Fibroblast of skin of scalp (primary cell): ENCODE measurements at regions not wholly inside any gene's neighbourhood (a gene's known extent, or its start where the extent isn't known, plus 50 kb on each side); places are given as distances from the start of the nearest gene placed in this dataset.
A peak's percentile ranks its signal among the peaks of the same experiment; 100 is the strongest.

Experiments used
- DNase-seq: peaks from one replicate; pipeline ENCODE4 v3.0.0-alpha.2; 2013

DNA sequence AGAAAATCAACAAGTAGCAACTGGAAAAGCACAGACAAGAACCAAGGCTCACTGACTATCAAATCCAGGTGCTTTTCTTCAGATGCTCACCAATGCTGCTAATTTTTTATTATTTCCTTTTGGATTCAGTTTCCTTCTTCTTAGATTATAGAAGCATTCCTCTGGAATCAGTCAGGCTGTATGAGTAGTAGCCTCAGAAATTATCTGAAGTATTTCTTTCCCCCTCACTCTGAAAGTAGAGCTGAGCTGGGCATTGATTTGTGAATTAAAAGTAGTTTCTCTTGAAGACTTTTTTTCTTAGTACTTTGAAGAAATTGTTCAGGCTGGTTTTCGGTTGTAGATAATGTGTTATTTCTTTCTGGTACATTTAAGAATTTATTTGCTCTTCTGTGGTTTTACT is 273.7 kb downstream of the NOL4 start:
- peak; percentile 54 for DNase-seq

DNA sequence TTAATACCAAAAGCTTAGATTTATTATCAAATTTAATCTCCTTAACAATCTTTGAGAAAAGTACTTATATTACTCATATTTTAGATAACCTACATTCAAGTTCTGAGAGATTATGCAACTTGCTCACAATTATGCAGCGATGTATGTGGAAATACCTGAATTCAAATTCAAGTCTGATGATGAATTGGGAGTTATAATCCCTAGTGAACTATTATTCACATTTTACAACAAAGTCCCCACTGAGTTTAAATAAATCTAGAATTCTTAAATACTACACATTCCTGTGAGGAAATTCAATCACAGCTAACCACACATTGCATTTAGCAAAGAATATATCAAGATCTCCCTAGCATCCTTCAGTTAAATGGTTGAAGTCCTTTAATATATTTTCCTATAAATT is 278.4 kb downstream of the NOL4 start:
- peak; percentile 48 for DNase-seq

DNA sequence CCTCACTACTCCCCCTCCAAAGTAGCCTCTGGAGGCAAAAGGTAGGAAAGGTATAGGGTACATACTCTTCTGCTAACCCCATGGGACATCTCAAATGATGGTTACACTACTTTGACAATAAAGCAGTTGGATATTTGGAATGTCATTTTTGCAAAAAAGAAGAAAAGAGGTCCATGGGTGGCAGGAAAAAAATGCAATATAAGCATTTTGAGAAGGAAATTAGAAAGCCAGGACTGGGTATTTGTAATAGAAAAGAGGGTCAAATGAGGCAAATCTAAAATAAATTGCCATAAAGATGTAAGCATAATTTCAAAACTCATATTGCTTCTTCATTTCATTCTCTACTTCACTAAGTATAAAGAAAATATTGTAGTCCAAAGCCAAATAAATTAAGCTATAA is 280.2 kb downstream of the NOL4 start:
- DNase-seq = no peak

DNA sequence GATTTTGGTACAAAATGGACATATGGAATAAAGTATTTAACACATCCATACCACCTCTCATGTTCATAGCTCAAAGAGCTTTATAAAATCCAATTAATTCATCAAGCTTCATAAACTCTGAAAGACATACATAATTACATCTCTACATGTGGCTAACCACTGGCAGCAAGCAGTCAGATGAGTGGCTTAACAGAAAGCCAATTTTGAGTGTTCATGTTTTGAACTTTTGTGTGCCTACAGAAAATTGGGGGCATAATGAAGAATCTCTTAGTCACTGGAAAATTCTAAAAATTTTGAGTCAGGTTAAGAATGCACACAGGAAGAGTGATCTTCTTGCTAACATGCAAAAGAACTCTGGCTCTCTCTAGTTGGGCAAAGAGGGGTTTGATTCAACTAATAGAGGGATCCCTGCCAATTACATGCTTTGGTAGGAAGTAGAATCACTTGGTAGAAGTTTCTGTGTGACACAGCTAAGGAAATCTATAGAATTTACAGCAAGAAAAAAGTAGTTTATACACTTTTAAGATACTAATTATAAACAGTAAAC is 287.4 kb downstream of the NOL4 start:
- DNase-seq = no peak

DNA sequence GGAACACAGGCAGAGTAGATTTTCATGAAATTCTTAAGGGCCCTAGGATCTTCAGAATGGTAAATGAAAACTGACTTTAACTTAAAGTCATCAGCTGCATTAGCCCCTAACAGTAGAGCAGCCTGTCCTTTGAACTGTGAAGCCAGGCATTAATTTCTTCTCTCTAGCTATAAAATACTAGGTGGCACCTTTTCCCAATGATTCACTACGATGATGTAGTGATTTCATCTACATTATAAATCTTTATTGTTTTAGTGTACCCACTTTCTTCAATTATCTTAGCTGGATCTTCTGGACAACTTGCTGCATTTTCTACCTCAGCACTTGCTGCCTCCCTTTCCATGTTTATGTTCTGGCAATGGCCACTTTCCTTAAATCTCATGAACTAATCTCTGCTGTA is 290.5 kb downstream of the NOL4 start:
- no peak for DNase-seq

DNA sequence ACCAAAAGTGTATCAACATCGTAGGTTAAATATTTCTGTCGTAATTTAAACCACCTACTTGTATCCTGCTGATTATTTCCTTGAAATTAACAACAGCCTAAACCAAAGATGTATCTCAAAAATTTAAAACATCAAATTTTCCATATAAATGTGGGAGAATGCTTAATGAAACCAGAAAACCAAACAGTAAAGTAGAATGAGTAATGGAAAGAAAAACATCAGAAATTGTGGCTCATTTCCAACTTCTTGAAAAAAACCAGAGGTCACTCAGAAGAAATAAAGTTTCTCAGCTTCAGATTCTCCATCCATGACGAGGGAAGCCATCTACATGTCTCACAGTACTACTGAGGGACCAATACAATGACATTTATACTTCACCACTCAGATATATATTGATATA is 296.5 kb downstream of the NOL4 start:
- DNase-seq = peak; percentile 89

DNA sequence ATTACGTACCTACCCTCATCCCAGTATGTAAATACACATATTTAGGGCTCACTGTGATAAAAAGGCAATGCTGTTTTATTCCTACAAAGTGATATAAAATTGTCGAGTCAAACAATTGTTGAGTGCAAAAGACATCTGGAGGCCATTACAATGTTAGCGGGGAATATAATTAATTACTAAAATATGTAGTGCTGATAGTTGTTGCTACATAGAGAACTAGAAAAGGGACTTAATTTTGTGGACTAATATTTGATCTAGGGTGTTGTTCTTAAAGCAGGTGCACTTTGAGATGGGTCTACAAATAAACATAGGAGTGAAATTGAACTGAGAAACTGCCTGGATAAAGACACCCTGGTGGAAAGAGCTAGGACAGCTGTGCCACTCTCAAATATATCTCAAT is 300.1 kb downstream of the NOL4 start:
- no peak for DNase-seq

DNA sequence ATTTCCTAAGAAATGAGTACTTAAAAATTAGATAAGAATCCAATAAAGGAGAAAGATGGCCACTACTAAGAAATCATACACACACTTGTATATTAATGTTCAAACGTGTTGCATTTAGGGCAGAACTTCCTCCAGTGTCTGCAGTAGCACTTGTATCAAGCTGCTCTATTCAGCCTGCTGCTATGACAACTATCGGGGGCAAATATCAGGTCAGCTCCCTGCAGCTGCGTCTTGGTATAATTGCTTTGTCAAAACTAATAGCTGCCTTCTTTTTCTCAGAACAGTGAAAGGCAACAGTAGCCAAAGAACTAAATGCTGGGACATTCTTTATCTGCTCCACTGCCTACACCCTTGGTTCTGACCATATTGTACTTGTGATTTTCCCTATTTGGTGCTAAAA is 300.7 kb downstream of the NOL4 start:
- no peak for DNase-seq

DNA sequence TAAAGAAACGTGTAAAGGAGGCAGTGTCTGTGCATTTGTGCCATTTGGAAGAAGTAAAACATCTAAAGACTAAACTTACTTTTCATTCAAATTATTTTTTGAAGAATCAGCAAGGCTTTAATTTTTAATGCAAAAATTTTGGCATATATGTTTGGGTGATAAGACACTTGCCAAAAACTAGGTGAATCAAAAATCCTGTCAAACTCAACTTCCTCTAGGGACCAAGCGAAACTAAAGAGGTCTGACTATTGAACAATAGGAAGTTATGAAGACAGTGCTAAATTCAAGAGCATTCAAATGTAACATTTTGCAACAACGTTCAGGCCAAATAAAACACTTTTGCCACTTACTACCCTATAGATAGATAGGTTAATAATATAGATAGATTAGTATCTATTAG is 306.1 kb downstream of the NOL4 start:
- no peak for DNase-seq

DNA sequence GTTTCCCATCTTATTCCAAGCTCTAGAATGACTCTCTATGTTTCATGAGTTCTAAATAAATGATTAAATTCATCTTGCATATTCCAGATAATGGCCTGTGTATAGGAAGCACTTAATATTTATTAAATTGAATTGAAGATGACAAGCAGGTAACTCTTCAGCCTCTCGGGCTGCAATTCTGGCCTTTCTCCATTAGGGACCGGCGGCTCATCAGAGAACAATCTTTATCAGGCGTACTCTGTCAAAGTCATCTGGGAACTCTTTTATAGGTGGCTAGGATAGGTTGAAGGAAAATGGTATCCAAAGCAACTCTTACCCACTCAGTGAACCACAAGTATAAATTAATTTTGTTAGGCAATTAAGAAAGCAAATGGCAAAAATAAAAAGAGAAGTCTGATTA is 308.5 kb downstream of the NOL4 start:
- DNase-seq = no peak

DNA sequence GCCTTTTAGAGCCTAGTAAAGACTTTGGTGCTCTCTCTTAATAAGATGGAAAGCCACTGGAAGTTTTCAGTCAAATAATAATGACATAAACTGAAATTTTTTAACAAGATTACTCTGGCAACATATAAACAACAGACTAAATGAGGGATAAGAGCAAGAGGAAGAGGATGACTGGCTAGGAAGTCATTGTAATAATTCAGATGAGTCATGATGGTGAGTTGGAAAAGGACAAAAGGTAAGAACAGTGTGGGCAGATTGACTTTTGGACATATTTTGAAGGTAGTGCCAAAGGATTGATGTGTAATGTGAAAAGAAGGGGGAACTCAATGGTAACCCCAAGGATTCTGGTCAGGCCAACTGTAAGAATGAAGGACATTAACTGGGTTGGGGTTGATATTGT is 310.3 kb downstream of the NOL4 start:
- no peak for DNase-seq

DNA sequence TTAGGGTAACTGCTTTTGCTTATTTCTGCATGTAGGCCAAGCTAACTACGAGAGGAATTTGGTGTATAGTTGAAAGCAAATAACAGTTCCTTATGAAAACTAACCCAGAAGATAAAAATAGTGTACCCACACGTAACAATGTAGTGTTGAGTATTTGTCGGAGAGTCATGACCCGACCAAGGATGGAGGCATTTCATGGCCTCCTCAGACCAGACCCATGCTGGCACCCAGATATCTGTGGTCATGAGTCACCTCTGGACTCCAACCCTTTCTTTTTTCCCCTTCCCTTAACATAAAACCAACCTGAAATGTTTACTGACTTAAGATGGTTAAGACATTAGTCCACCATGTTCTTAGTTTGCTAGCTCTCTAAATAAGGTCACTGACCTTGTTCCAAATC is 318.7 kb downstream of the NOL4 start:
- no peak for DNase-seq

DNA sequence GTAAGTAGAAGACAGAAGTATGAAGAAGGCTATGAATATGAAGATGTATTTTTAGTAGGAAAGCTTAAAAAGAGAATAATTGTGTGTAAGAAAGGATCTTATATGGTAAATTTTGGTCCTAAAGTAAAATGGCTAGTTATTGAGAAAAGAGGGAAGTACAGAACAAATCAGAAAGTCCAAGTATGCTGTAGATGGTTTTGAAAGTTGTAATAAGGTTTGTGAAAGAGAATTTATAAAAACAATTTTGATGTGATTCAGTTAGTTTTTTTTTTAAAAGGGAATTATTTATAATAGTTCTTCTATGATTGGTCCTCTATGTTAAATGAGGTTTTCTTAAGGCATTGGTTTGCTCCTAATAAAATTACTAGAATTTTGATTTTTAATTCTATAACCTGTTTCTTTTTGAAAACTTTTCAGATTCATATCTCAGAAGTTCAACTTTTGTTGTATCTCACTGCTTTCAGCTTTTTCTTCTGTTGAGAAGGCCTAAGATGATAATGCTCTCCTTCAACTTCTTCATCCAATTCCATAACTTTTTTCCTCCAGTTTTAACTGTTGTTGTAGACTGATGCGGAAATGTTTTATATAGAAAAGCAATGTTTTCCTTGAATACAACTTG is 322.7 kb downstream of the NOL4 start:
- no peak for DNase-seq

DNA sequence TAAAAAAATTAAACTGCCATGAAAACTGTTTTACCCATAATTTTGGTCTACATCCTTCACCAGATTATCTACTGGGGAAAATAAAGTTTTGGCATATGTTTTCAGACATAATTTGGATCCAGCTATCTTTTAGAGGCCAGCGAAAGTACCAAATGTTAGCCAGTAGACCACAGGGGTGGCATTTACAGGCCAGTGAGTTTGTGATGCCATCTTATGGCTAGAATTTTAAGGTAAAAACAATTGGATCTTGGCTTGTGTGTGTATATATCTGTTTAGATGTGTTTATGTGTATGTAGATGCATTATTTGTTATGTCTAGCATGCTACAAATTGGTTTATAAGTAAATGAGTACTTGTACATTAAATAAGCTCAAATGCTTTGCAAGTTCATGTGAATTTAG is 322.6 kb downstream of the ASXL3 start:
- no peak for DNase-seq

DNA sequence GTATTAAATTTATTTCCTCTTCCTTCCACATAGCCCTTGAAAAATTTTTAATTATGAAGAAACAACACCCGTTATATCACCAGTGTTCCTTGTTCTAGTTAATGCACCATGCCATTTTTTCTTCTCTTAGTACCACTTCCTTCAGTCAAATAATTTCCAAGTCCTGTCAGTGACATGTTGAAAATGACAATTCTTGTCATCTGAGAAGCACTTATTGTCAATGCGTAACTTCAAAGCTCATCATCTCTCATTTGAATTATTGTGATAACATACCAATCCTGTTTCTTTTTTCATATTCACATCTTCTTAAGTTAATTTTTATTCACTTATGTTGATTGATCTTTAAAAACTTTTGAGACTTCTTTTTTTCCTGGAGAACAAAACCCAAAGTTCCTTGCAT is 320.4 kb downstream of the ASXL3 start:
- no peak for DNase-seq

DNA sequence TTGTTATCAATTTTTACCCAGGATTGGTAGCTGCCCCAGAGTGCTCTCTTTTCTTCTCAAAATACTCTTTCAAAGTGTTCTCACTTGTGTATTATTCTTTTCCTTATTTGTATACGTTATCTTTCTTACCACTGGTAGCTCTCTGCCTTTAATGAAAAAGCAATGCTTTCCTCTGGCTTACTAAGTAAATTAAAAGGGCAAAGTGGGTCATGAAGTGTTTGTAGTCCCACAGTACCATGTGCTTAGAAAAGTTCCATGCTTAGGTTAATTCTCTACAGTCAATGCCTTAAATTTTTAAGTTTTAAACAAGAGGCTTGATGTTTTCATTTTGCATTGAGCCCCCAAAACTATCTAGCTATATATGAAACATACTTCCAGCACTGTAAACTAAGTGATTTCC is 300.2 kb downstream of the ASXL3 start:
- no peak for DNase-seq

DNA sequence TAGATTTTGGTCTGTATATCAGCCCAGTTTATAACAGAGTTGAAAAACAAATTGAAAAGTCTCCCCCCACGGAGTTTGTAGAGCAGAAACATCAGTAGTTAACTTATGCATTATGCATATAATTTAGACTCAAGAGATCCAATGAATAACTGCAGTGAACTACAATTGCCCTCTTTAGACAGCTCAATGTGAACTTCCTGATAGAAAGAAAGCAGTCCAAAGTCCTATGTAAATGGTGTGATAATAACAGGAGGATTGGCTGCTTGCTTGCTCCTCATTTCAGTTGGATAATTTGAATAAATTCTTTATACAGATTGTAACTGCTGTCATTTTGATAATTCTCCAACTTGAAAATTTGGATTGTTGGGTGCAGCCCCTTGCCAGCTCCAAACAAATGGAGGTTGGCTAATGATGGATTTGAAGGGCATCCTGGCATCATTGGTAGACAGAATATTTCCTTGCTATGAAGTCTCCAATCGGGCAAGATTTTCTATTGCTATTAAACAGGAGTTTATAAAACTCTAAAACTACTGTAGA is 297.1 kb downstream of the ASXL3 start:
- DNase-seq = no peak

DNA sequence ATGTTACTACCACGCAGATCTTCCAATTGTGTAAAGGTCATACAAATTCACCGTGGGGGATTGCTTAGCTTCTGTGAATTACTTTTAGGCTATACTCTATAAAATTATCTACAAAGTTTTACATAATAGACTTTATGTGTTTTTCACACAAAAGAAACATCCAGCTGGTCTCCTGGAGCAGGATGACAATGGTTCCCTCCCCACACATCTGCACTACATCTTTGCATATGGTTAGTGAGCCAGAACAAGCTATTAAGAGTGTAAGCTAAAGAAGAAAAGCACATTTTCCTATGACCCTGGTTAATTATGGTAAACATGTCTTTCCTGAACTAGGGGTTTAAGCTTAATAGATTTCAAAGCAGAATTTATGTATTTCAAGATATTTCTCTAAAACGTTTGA is 295.1 kb downstream of the ASXL3 start:
- no peak for DNase-seq

DNA sequence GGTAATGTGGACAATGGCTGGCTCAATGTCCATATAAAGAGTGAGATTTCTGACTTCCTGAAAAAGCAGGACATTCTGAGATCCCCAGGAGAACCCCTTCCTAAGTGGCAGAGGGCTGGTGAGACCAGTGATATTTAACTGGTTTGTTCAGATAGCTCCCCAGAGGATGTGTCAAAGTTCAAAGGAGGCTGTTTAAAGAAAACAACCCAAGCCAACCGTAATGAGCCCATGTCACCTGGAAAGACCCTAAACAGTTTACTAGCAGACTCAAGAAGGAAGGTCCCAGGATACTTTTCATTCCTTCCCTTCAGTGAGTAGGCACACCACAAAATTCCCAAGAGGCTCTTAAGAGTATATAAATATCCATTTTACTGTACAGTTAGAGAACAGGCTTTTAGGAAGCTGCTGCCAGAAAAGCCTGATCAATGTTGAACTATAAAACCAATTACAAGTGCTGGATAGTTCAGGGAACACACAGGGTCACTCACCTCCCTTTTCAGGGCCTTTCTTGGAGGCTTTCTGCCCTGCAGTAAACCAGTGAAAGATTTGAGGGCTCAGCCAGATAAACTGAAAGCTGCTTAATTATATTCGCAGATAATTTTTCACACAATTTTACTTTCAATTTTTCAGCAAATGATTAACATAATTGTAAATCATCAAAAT is 293.5 kb downstream of the ASXL3 start:
- DNase-seq = peak; percentile 26

DNA sequence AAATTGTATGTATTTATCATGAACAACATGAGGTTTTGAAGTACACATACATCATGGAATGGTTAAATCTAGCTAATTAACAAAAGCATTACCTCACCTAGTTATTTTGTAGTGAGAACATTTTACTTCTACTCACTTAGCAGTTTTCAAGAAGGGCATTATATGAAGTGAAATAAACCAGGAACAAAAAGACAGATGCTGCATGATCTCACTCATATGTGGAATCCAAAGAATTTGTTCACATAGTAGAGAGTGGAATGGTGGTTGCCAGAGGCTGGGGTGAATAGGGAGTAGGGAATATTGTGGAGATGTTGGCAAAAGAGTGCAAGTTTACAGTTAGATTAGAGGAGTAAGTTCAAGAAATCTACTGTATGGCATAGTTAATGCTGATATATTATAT is 292.0 kb downstream of the ASXL3 start:
- peak; percentile 68 for DNase-seq

DNA sequence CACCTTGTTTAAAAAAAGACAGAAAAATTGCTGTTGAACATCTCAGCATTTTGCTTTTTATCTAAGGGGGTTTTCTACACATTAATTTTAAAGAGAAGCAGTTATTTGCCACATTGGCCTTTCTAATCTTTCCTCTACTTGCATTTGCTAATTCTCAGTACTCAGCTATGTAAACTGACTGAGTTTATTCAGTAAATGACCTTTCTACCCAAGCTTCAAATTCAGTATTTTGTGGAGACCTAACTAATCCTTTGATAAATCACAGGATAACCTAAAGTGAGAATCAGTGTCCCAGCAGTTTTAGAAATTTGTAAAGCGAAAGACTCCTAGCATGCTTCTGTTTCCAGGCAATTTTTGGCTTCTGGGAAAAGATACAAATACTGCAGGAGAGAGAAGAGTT is 288.4 kb downstream of the ASXL3 start:
- DNase-seq = no peak

DNA sequence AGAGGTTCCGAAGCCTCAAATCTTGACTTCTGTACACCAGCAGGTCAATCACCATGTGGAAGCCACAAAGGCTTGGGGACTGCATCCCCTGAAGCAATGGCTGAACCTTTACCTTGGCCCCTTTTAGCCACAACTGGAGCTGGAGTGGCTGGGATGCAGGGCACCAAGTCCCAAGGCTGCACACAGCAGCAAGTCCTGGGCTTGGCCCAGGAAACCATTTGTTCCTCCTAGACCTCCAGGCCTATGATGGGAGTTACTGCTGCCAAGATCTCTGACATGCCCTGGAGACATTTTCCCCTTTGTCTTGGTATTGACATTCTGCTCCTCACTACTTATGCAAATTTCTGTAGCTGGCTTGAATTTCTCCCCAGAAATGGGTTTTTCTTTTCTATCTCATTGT is 285.9 kb downstream of the ASXL3 start:
- no peak for DNase-seq

DNA sequence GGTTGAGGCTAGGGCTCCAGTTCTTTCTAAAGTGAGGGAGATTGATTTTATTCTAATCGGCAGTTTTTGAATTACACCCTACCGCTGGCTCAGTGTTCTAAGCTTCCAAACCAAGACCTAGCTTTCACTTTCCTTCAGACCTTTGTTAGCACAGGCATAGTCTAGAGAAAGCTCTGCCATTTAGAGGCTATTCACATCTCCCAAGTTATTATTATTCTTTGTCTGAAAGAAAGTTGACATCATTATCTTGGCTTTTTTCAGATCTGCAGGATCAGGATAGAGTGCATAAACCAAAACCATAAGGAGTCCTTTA is 276.8 kb downstream of the ASXL3 start:
- DNase-seq = no peak

DNA sequence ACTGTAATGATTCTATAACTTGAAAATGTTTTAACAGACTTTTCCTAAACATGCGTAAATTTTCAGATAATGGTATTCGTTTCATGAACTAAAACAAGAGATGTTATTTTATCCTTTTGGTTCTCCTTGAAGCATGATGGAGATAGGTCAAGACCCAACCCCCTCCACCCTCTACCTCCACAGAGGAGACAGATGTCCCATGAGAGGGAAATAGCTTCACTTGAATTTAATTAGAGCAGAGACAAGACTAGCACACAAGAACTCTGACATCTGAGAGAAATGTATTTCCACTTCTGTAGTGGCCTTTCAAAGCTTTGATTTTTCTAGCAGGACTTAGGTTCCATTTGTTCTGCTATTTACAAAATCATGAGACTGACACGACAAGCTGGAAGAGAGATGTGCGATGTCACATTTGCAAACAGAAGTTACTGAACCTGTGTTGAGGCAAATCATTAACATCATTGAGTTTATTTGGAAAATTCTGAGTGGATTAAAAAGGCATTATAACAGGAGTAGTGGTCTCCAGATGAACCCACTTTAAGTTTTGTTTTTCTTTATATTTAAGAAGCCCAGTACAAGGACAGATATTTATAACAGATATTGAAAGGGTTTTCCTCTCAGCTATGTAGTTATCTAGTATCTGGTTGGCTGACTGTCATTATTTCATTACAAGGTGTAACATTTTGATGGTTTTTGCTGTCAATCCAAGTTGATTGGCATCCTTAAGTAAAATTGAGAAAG is 276.2 kb downstream of the ASXL3 start:
- no peak for DNase-seq
